CD14-positive monocyte (primary cell): ENCODE measurements at regions not wholly inside any gene's neighbourhood (a gene's known extent, or its start where the extent isn't known, plus 50 kb on each side); places are given as distances from the start of the nearest gene placed in this dataset.
A peak's percentile ranks its signal among the peaks of the same experiment; 100 is the strongest.

Experiments used
- DNase-seq, 3 donors: peaks; one replicate each; pipeline ENCODE4 v3.0.0-alpha.2; 2011 to 2022
- H2AFZ ChIP-seq: 2 replicates; pipeline ENCODE4 v1.6.0; 2012; ENCODE audit warnings: mild to moderate bottlenecking, low read depth, low read length, inconsistent platforms; ENCODE audit not compliant: insufficient read depth, poor library complexity, severe bottlenecking
- H3K27ac ChIP-seq, 2 donors: 1 replicate in 1 of 2; 2 replicates in 1 of 2; pipeline ENCODE4 v1.5.1; 2012 to 2013; ENCODE audit warnings: low read length in 2 of 2, control low read depth in 1 of 2, inconsistent platforms in 1 of 2, low read depth in 1 of 2, mild to moderate bottlenecking in 1 of 2
- H3K27me3 ChIP-seq, 2 donors: one replicate each; pipeline versions ENCODE4 v1.6.0 to v1.6.1; 2011 to 2013; ENCODE audit warnings: low read length in 2 of 2; ENCODE audit not compliant: control insufficient read depth in 2 of 2, insufficient read depth in 2 of 2
- H3K36me3 ChIP-seq, 2 donors: replicated peaks in 1 of 2; 1 replicate in 1 of 2; 2 replicates in 1 of 2; pipeline versions ENCODE4 v1.5.1 to v1.6.1; 2012 to 2013; ENCODE audit warnings: low read length in 2 of 2, control low read depth in 1 of 2, inconsistent platforms in 1 of 2, mild to moderate bottlenecking in 1 of 2; ENCODE audit not compliant: insufficient read depth in 2 of 2, control insufficient read depth in 1 of 2
- H3K4me1 ChIP-seq, 2 donors: 1 replicate in 1 of 2; 2 replicates in 1 of 2; pipeline versions ENCODE4 v1.5.1 to v1.6.1; 2012 to 2013; ENCODE audit warnings: low read length in 2 of 2, control low read depth in 1 of 2, inconsistent platforms in 1 of 2, mild to moderate bottlenecking in 1 of 2, moderate library complexity in 1 of 2; ENCODE audit not compliant: insufficient read depth in 2 of 2, control insufficient read depth in 1 of 2
- H3K4me2 ChIP-seq: replicated peaks from 2 replicates; pipeline ENCODE3; 2012; ENCODE audit warnings: low read length, moderate library complexity, mild to moderate bottlenecking; ENCODE audit not compliant: poor library complexity, severe bottlenecking; ENCODE audit errors: extremely low read depth
- H3K4me3 ChIP-seq, 3 experiments: fragments of 200-600 bp in 1 of 3; sonication (generic) in 1 of 3; replicated peaks in 1 of 3; 1 replicate in 2 of 3; 2 replicates in 1 of 3; pipeline ENCODE4 v1.5.1; 2011 to 2013; ENCODE audit warnings: low read length in 3 of 3, mild to moderate bottlenecking in 3 of 3, control low read depth in 2 of 3, low read depth in 2 of 3, inconsistent platforms in 1 of 3, moderate library complexity in 1 of 3
- H3K79me2 ChIP-seq: 2 replicates; pipeline ENCODE4 v1.6.0; 2012; ENCODE audit warnings: mild to moderate bottlenecking, control low read depth, inconsistent platforms, low read length, moderate library complexity; ENCODE audit not compliant: insufficient read depth
- H3K9ac ChIP-seq: 2 replicates; pipeline ENCODE4 v1.6.0; 2017; ENCODE audit warnings: low read length, mild to moderate bottlenecking; ENCODE audit not compliant: insufficient read depth, poor library complexity, severe bottlenecking
- H3K9me3 ChIP-seq, 2 donors: replicated peaks in 1 of 2; 1 replicate in 1 of 2; 2 replicates in 1 of 2; pipeline versions ENCODE4 v1.5.1 to v1.6.1; 2012 to 2013; ENCODE audit warnings: low read length in 2 of 2, control low read depth in 1 of 2; ENCODE audit not compliant: control insufficient read depth in 1 of 2, insufficient read depth in 1 of 2
- H4K20me1 ChIP-seq: 2 replicates; pipeline ENCODE4 v1.6.0; 2012; ENCODE audit warnings: mild to moderate bottlenecking, low read length, control low read depth, moderate library complexity; ENCODE audit not compliant: insufficient read depth
- H3K27ac Mint-ChIP-seq, 7 donors: one replicate each; pipeline ENCODE4 v1.8.0; 2020; ENCODE audit warnings: mild to moderate bottlenecking in 7 of 7, mixed read lengths in 7 of 7, moderate library complexity in 6 of 7, inconsistent platforms in 2 of 7
- H3K27me3 Mint-ChIP-seq, 3 donors: one replicate each; pipeline ENCODE4 v1.8.0; 2021 to 2022; ENCODE audit warnings: low read depth in 3 of 3, mild to moderate bottlenecking in 3 of 3, mixed read lengths in 3 of 3, moderate library complexity in 3 of 3, inconsistent platforms in 1 of 3
- H3K36me3 Mint-ChIP-seq, 2 donors: one replicate each; pipeline ENCODE4 v1.8.0; 2020; ENCODE audit warnings: mixed read lengths in 2 of 2, inconsistent platforms in 1 of 2, mild to moderate bottlenecking in 1 of 2
- H3K4me1 Mint-ChIP-seq: one replicate; pipeline ENCODE4 v1.8.0; 2020; ENCODE audit warnings: mild to moderate bottlenecking, mixed read lengths
- H3K4me3 Mint-ChIP-seq, 2 donors: one replicate each; pipeline ENCODE4 v1.8.0; 2020; ENCODE audit warnings: mild to moderate bottlenecking in 2 of 2, mixed read lengths in 2 of 2, moderate library complexity in 1 of 2
- H3K9me3 Mint-ChIP-seq, 7 donors: one replicate each; pipeline ENCODE4 v1.8.0; 2020 to 2022; ENCODE audit warnings: mixed read lengths in 7 of 7, mild to moderate bottlenecking in 6 of 7, moderate library complexity in 6 of 7, inconsistent platforms in 2 of 7
- CTCF ChIP-seq: fragments of 200-600 bp; IDR thresholded peaks from one replicate; pipeline ENCODE4 v1.8.0; 2022; ENCODE audit warnings: antibody characterized with exemption, mild to moderate bottlenecking
- WGBS: methylation state at CpG from one replicate; pipeline ENCODE4 v1.1.5; 2013; ENCODE audit warnings: missing lambda C conversion rate; ENCODE audit not compliant: insufficient coverage; 5-methylcytosine and 5-hydroxymethylcytosine counted together
- intact Hi-C, 2 donors: fragments of 100-400 bp; cut with micrococcal nuclease; formaldehyde crosslinking; loops; one replicate each; pipeline versions ENCODE4 v1.15.0 to v1.15.1; 2023

GRCh38 chr9:708551-709432 is 132.7 kb upstream of the DMRT1 start:
- Histone ChIP-seq H3K79me2 (no peaks in the 10 kb centered on the region), H2AFZ (peak overlapping the region; percentile 73), H3K4me3 (peak overlapping the region in 2 of 3 experiments; percentile 6 to 70), H3K27ac (no peak overlapping the region), H3K36me3 (peaks cover 0 to 15% of the 10 kb centered on the region in 2 donors), H3K9me3 (no peaks in the 10 kb centered on the region), H3K4me1 (peaks cover 14 to 22% of the 10 kb centered on the region in 2 donors), H3K27me3 (no peaks in the 10 kb centered on the region), H3K4me2 (peak overlapping the region; percentile 64), H3K9ac (no peak overlapping the region), H4K20me1 (no peaks in the 10 kb centered on the region)
- 17% methylated on average over 5 of the region's 9 CpGs for WGBS
- TF ChIP-seq CTCF = no peak
- H3K36me3 Mint-ChIP-seq = no peaks in the 10 kb centered on the region
- H3K9me3 Mint-ChIP-seq = no peaks in the 10 kb centered on the region
- peak overlapping the region in 1 of 7 donors; percentile 43 for H3K27ac Mint-ChIP-seq
- H3K4me3 Mint-ChIP-seq = peak overlapping the region; percentile 74 to 90
- H3K4me1 Mint-ChIP-seq = peaks cover 25% of the 10 kb centered on the region
- H3K27me3 Mint-ChIP-seq = peaks cover 0 to 9% (median 6%) of the 10 kb centered on the region in 3 donors
- intact Hi-C loops = loop anchor here in 1 of 2 donors (5.0 kb wide), 1 partner anchor 44 kb away; no protein-coding TSS in a partner anchor
- DNase-seq = no peak

- TF ChIP-seq CTCF = no peak
- Mint-ChIP-seq H3K36me3 (no peaks in the 10 kb centered on the region), H3K4me3 (no peak overlapping the region), H3K27me3 (peaks cover 0 to 9% (median 6%) of the 10 kb centered on the region in 3 donors), H3K9me3 (no peaks in the 10 kb centered on the region), H3K4me1 (peaks cover 23% of the 10 kb centered on the region), H3K27ac (no peak overlapping the region)
- H3K27me3 ChIP-seq = no peaks in the 10 kb centered on the region
- H3K9me3 ChIP-seq = no peaks in the 10 kb centered on the region
- H2AFZ ChIP-seq = no peak overlapping the region
- no peak overlapping the region for H3K4me3 ChIP-seq
- WGBS = 86% methylated on average over 12 of the region's 14 CpGs
- H3K4me2 ChIP-seq = no peak overlapping the region
- intact Hi-C loops = no loop called here
- no peak overlapping the region for H3K27ac ChIP-seq
- H3K9ac ChIP-seq = no peak overlapping the region
- H4K20me1 ChIP-seq = no peaks in the 10 kb centered on the region
- peaks cover 0 to 15% of the 10 kb centered on the region in 2 donors for H3K36me3 ChIP-seq
- no peaks in the 10 kb centered on the region for H3K79me2 ChIP-seq
- peaks cover 14 to 19% of the 10 kb centered on the region in 2 donors for H3K4me1 ChIP-seq
- DNase-seq = no peak
These were observed 130.3 kb upstream of the DMRT1 start for GRCh38 chr9:710951-711745.
